Lower leg skin (tissue), 3 donors: ENCODE measurements at regions not wholly inside any gene's neighbourhood (a gene's known extent, or its start where the extent isn't known, plus 50 kb on each side); places are given as distances from the start of the nearest gene placed in this dataset.

ENCODE experiments used
- POLR2A ChIP-seq, 2 donors: fragments of 450-650 bp; IDR thresholded peaks; one replicate each; pipeline ENCODE4 v1.6.1; 2016 to 2017; ENCODE audit warnings: antibody characterized with exemption in 2 of 2, mild to moderate bottlenecking in 1 of 2, moderate library complexity in 1 of 2
- TF ChIP-seq, protein P1 (sequence below), 3 donors: fragments of 450-650 bp; IDR thresholded peaks; one replicate each; pipeline ENCODE4 v1.5.1; 2016; ENCODE audit warnings: antibody characterized with exemption in 3 of 3, mild to moderate bottlenecking in 3 of 3, moderate library complexity in 2 of 3

GRCh38 chr1:186559601-186560116 is 98.7 kb upstream of the PDC start:
- no peak for TF ChIP-seq POLR2A (IDR thresholded peaks at IDR 0.05)
- TF ChIP-seq, protein P1, sequence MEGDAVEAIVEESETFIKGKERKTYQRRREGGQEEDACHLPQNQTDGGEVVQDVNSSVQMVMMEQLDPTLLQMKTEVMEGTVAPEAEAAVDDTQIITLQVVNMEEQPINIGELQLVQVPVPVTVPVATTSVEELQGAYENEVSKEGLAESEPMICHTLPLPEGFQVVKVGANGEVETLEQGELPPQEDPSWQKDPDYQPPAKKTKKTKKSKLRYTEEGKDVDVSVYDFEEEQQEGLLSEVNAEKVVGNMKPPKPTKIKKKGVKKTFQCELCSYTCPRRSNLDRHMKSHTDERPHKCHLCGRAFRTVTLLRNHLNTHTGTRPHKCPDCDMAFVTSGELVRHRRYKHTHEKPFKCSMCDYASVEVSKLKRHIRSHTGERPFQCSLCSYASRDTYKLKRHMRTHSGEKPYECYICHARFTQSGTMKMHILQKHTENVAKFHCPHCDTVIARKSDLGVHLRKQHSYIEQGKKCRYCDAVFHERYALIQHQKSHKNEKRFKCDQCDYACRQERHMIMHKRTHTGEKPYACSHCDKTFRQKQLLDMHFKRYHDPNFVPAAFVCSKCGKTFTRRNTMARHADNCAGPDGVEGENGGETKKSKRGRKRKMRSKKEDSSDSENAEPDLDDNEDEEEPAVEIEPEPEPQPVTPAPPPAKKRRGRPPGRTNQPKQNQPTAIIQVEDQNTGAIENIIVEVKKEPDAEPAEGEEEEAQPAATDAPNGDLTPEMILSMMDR (IDR thresholded peaks at IDR 0.05), result no peak
